ENCODE measurements at regions not wholly inside any gene's neighbourhood (a gene's known extent, or its start where the extent isn't known, plus 50 kb on each side); places are given as distances from the start of the nearest gene placed in this dataset.

GRCh38 chr7:83276250-83276649, 113.6 kb upstream of the PCLO start:
- POLR2A ChIA-PET = no interaction called here

GRCh38 chr7:83273699-83274098, 111.0 kb upstream of the PCLO start:
- H3K36me3 ChIP-seq (ENCODE audit: control insufficient read depth, insufficient read depth, low read length) = no peaks in the 10 kb centered on the region
- no peaks in the 10 kb centered on the region for H3K27me3 ChIP-seq (replicated peaks; ENCODE audit: control insufficient read depth, insufficient read depth, low read length)
- Mint-ChIP-seq H3K27me3 (ENCODE audit: insufficient read depth, unreplicated experiment) (peaks cover 13% of the 10 kb centered on the region), H3K9me3 (ENCODE audit: unreplicated experiment) (no peaks in the 10 kb centered on the region), H3K36me3 (ENCODE audit: insufficient read depth, unreplicated experiment) (no peaks in the 10 kb centered on the region), H3K4me1 (ENCODE audit: low read depth, unreplicated experiment) (no peaks in the 10 kb centered on the region), H3K4me3 (ENCODE audit: unreplicated experiment) (no peak overlapping the region), H3K27ac (ENCODE audit: unreplicated experiment) (no peak overlapping the region)
- no TSS peak for BruUV-seq (replicated peaks)
- intact Hi-C loops (cut with micrococcal nuclease; ENCODE audit: unreplicated experiment) = loop anchor here (5.0 to 10.0 kb wide), 2 partner anchors 91 to 111 kb away; partner anchors contain the start of gene PCLO
- TF ChIP-seq CTCF (IDR thresholded peaks at IDR 0.05; ENCODE audit: insufficient read depth in 1 of 2, low read depth in 1 of 2, low read length in 1 of 2, severe bottlenecking in 1 of 2, unreplicated experiment in 1 of 2) = no peak
- no peaks in the 10 kb centered on the region for H3K9me3 ChIP-seq
- no peak overlapping the region for H3K4me3 ChIP-seq (ENCODE audit: low read depth, low read length)
- no peak for DNase-seq
- H3K4me1 ChIP-seq = no peaks in the 10 kb centered on the region
- ChIA-PET POLR2A (no interaction called here), CTCF (no interaction called here)

More at GRCh38 chr7:83276250-83276649, 113.6 kb upstream of the PCLO start:
- CTCF ChIA-PET = no interaction called here
- Mint-ChIP-seq H3K4me1 (ENCODE audit: low read depth, unreplicated experiment) (no peaks in the 10 kb centered on the region), H3K4me3 (ENCODE audit: unreplicated experiment) (no peak overlapping the region), H3K9me3 (ENCODE audit: unreplicated experiment) (no peaks in the 10 kb centered on the region), H3K27me3 (ENCODE audit: insufficient read depth, unreplicated experiment) (peaks cover 10% of the 10 kb centered on the region), H3K36me3 (ENCODE audit: insufficient read depth, unreplicated experiment) (no peaks in the 10 kb centered on the region), H3K27ac (ENCODE audit: unreplicated experiment) (no peak overlapping the region)
- no peak for DNase-seq
- Histone ChIP-seq H3K27me3 (replicated peaks; ENCODE audit: control insufficient read depth, insufficient read depth, low read length) (no peaks in the 10 kb centered on the region), H3K4me1 (no peaks in the 10 kb centered on the region), H3K9me3 (no peaks in the 10 kb centered on the region), H3K4me3 (ENCODE audit: low read depth, low read length) (no peak overlapping the region), H3K36me3 (ENCODE audit: control insufficient read depth, insufficient read depth, low read length) (no peaks in the 10 kb centered on the region)
- no peak for TF ChIP-seq CTCF (IDR thresholded peaks at IDR 0.05; ENCODE audit: insufficient read depth in 1 of 2, low read depth in 1 of 2, low read length in 1 of 2, severe bottlenecking in 1 of 2, unreplicated experiment in 1 of 2)
- BruUV-seq (replicated peaks) = no TSS peak
- intact Hi-C loops (cut with micrococcal nuclease; ENCODE audit: unreplicated experiment) = loop anchor here (10.0 kb wide), 1 partner anchor 89 kb away; no protein-coding TSS in a partner anchor

- Mint-ChIP-seq H3K27ac (ENCODE audit: unreplicated experiment) (no peak overlapping the region), H3K36me3 (ENCODE audit: insufficient read depth, unreplicated experiment) (no peaks in the 10 kb centered on the region), H3K4me1 (ENCODE audit: low read depth, unreplicated experiment) (no peaks in the 10 kb centered on the region), H3K4me3 (ENCODE audit: unreplicated experiment) (no peak overlapping the region), H3K9me3 (ENCODE audit: unreplicated experiment) (no peaks in the 10 kb centered on the region), H3K27me3 (ENCODE audit: insufficient read depth, unreplicated experiment) (peaks cover 10% of the 10 kb centered on the region)
- peak in 1 of 2 experiments; percentile 37 for TF ChIP-seq CTCF (IDR thresholded peaks at IDR 0.05; ENCODE audit: insufficient read depth in 1 of 2, low read depth in 1 of 2, low read length in 1 of 2, severe bottlenecking in 1 of 2, unreplicated experiment in 1 of 2)
- H3K4me1 ChIP-seq = no peaks in the 10 kb centered on the region
- CTCF ChIA-PET = no interaction called here
- no peaks in the 10 kb centered on the region for H3K36me3 ChIP-seq (ENCODE audit: control insufficient read depth, insufficient read depth, low read length)
- intact Hi-C loops (cut with micrococcal nuclease; ENCODE audit: unreplicated experiment) = loop anchor here (1.0 to 10.0 kb wide), 4 partner anchors 93 to 324 kb away; partner anchors contain the start of gene PCLO
- BruUV-seq (replicated peaks) = no TSS peak
- POLR2A ChIA-PET = no interaction called here
- peak in 1 of 2 experiments; percentile 5 for DNase-seq
- no peaks in the 10 kb centered on the region for H3K27me3 ChIP-seq (replicated peaks; ENCODE audit: control insufficient read depth, insufficient read depth, low read length)
- no peak overlapping the region for H3K4me3 ChIP-seq (ENCODE audit: low read depth, low read length)
- no peaks in the 10 kb centered on the region for H3K9me3 ChIP-seq
These were observed 108.8 kb upstream of the PCLO start for GRCh38 chr7:83271212-83272099.

Measured in Caco-2 (cell line).